ENCODE measurements at regions not wholly inside any gene's neighbourhood (a gene's known extent, or its start where the extent isn't known, plus 50 kb on each side); places are given as distances from the start of the nearest gene placed in this dataset.
"Not testable (repeated sequence)": the region's sequence is repeated elsewhere in the genome, so short reads cannot be mapped to it uniquely, and the experiment has no call there.

GRCh38 chr3:126292318-126293070 is 64.7 kb downstream of the KLF15 start:
- no peak for DNase-seq

- DNase-seq = no peak
Measured at GRCh38 chr3:126291537-126291936, 65.7 kb downstream of the KLF15 start.

GRCh38 chr3:126291061-126291460 is 66.1 kb downstream of the KLF15 start:
- DNase-seq = no peak

GRCh38 chr3:126290325-126290724 is 66.9 kb downstream of the KLF15 start:
- no peak for DNase-seq

- DNase-seq = no peak
Measured at GRCh38 chr3:126289096-126289495, 68.1 kb downstream of the KLF15 start.

GRCh38 chr3:126288314-126288713 is 68.9 kb downstream of the KLF15 start:
- DNase-seq = no peak

GRCh38 chr3:126287536-126288241 is 69.5 kb downstream of the KLF15 start:
- peak; percentile 19 for DNase-seq

GRCh38 chr3:126287171-126287535 is 70.1 kb downstream of the KLF15 start:
- DNase-seq = no peak

- no peak for DNase-seq
Measured at GRCh38 chr3:126285369-126285768, 71.8 kb downstream of the KLF15 start.

- DNase-seq = no peak
Measured at GRCh38 chr3:126284258-126284904, 72.8 kb downstream of the KLF15 start.

GRCh38 chr3:126283651-126284050 is 73.6 kb downstream of the KLF15 start:
- DNase-seq = not testable (repeated sequence)

- no peak for DNase-seq
Measured at GRCh38 chr3:126279853-126280252, 77.4 kb downstream of the KLF15 start.

- no peak for DNase-seq
Measured at GRCh38 chr3:126277629-126278378, 79.4 kb downstream of the KLF15 start.

- no peak for DNase-seq
Measured at GRCh38 chr3:126275620-126275904, 81.6 kb downstream of the KLF15 start.

- no peak for DNase-seq
Measured at GRCh38 chr3:126274735-126275619, 82.2 kb downstream of the KLF15 start.

GRCh38 chr3:126270145-126270811 is 86.9 kb downstream of the KLF15 start:
- DNase-seq = no peak

GRCh38 chr3:126269354-126269753 is 87.9 kb downstream of the KLF15 start:
- DNase-seq = no peak

GRCh38 chr3:126268866-126269265 is 88.3 kb downstream of the KLF15 start:
- DNase-seq = no peak

- DNase-seq = no peak
Measured at GRCh38 chr3:126267976-126268615, 87.7 kb upstream of the ALDH1L1 start.

- peak; percentile 24 for DNase-seq
Measured at GRCh38 chr3:126267169-126267975, 87.0 kb upstream of the ALDH1L1 start.

- DNase-seq = no peak
Measured at GRCh38 chr3:126266850-126267168, 86.4 kb upstream of the ALDH1L1 start.

Data from RPMI8226 (cell line).